NCI-H1694 (cell line): ENCODE measurements at regions not wholly inside any gene's neighbourhood (a gene's known extent, or its start where the extent isn't known, plus 50 kb on each side); places are given as distances from the start of the nearest gene placed in this dataset.
"Not testable (repeated sequence)": the region's sequence is repeated elsewhere in the genome, so short reads cannot be mapped to it uniquely, and the experiment has no call there.

ENCODE experiments used
- DNase-seq: peaks from one replicate; lab custom pipeline; 2025; lab: John Stamatoyannopoulos, UW

- no peak for DNase-seq
Measured at GRCh38 chr2:49677227-49677626, 522.9 kb upstream of the FSHR start.

GRCh38 chr2:49664827-49665226 is 510.5 kb upstream of the FSHR start:
- no peak for DNase-seq

GRCh38 chr2:49661809-49662208 is 507.5 kb upstream of the FSHR start:
- DNase-seq, result no peak

- no peak for DNase-seq
Measured at GRCh38 chr2:49656853-49657252, 502.5 kb upstream of the FSHR start.

GRCh38 chr2:49643149-49643548 is 488.8 kb upstream of the FSHR start:
- DNase-seq, result no peak

GRCh38 chr2:49640630-49641029 is 486.3 kb upstream of the FSHR start:
- no peak for DNase-seq

GRCh38 chr2:49621016-49621415 is 466.7 kb upstream of the FSHR start:
- DNase-seq, result no peak

- DNase-seq, result no peak
Measured at GRCh38 chr2:49619804-49620203, 465.5 kb upstream of the FSHR start.

- DNase-seq, result no peak
Measured at GRCh38 chr2:49618491-49618890, 464.2 kb upstream of the FSHR start.

GRCh38 chr2:49616800-49617199 is 462.5 kb upstream of the FSHR start:
- peak; percentile 71 for DNase-seq

- DNase-seq, result not testable (repeated sequence)
Measured at GRCh38 chr2:49611796-49612195, 457.5 kb upstream of the FSHR start.

- DNase-seq, result no peak
Measured at GRCh38 chr2:49600524-49600923, 446.2 kb upstream of the FSHR start.

GRCh38 chr2:49598231-49598630 is 443.9 kb upstream of the FSHR start:
- no peak for DNase-seq

GRCh38 chr2:49585921-49586320 is 431.6 kb upstream of the FSHR start:
- no peak for DNase-seq

- DNase-seq, result peak; percentile 68
Measured at GRCh38 chr2:49582946-49583345, 428.6 kb upstream of the FSHR start.

- no peak for DNase-seq
Measured at GRCh38 chr2:49577041-49577440, 422.7 kb upstream of the FSHR start.

- no peak for DNase-seq
Measured at GRCh38 chr2:49569176-49569575, 414.9 kb upstream of the FSHR start.

- no peak for DNase-seq
Measured at GRCh38 chr2:49567811-49568600, 413.7 kb upstream of the FSHR start.

- DNase-seq, result no peak
Measured at GRCh38 chr2:49567021-49567420, 412.7 kb upstream of the FSHR start.

GRCh38 chr2:49553658-49554057 is 399.3 kb upstream of the FSHR start:
- DNase-seq, result no peak

- DNase-seq, result no peak
Measured at GRCh38 chr2:49532702-49533101, 378.4 kb upstream of the FSHR start.

- no peak for DNase-seq
Measured at GRCh38 chr2:49515996-49516782, 361.9 kb upstream of the FSHR start.

- no peak for DNase-seq
Measured at GRCh38 chr2:49514201-49514600, 359.9 kb upstream of the FSHR start.
